ENCODE measurements at regions not wholly inside any gene's neighbourhood (a gene's known extent, or its start where the extent isn't known, plus 50 kb on each side); places are given as distances from the start of the nearest gene placed in this dataset.

- DNase-seq: no peak
Measured at GRCh38 chr2:126518196-126518595, 137.8 kb upstream of the GYPC start.

DNA sequence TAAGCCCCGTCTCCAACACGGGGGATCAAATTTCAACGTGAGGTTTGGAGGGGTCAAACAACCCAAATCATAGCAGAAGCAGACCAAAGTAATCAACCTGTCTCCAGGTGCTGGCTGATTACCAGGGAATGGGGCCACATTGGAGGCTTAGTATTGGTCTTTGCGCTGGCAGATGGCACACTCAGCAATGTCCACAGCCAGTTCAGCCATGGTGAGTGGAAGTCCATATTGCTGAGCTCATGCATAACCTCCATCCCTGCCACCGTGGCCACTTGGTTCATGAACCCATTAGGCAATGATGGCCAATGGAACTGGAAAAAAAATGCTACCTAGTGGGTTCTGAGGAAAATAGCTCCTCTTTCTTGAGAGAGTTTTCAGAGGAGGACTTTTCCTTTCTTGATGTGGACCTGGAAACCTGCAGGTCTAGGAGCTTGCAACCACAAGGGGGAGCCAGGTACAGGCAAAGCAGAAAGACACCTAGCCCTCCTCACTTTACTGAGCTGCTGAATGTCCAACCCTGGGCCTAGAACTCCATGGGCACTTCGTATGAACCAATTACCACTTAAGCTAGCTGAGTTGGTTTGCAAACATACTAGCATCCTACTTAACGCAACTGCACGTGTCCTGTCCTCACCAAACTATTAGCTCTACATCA is 128.0 kb upstream of the GYPC start:
- no peak for DNase-seq

- no peak for DNase-seq
Measured at GRCh38 chr2:126531029-126531428, 124.9 kb upstream of the GYPC start.

GRCh38 chr2:126534478-126534877 is 121.5 kb upstream of the GYPC start:
- no peak for DNase-seq

DNA sequence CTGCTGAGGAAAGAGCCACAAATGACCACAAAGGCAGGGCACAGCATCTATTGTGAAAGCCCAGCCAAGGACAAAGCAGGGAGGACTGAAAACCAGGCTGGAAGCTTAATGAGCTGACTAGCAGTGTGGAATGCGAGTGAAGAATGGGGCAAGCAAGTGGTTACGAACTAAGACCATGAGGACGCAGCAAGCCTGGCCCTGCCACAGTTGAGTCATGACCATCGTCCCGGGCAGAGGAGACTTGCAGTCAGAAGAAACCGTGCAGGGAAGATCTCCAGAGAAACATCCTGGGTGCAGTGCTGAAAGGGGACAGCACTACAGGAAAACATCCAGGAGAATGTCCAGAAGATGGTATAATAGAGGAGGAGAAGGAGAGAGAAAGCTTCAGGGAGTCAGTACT is 120.5 kb upstream of the GYPC start:
- no peak for DNase-seq

GRCh38 chr2:126536605-126537200 is 119.3 kb upstream of the GYPC start:
- DNase-seq: no peak

DNA sequence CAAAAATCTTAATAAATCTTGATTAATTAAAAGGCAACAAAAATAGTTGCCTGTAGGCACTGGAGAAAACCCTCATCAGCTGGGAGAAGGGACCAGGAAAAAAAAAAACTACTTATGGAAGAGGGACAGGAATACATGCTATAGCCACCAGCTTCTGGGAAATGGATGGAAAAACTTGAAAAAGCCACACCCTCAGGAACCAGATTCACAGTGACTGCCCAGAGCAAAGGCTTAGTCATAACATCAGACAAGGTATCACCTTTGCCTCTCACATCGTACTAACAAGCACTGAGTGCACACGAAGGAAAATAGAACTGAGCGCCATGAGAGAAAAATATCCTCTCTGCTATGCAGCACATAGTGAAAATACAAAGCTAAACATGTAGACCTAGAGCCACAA is 116.9 kb upstream of the GYPC start:
- DNase-seq: no peak

DNA sequence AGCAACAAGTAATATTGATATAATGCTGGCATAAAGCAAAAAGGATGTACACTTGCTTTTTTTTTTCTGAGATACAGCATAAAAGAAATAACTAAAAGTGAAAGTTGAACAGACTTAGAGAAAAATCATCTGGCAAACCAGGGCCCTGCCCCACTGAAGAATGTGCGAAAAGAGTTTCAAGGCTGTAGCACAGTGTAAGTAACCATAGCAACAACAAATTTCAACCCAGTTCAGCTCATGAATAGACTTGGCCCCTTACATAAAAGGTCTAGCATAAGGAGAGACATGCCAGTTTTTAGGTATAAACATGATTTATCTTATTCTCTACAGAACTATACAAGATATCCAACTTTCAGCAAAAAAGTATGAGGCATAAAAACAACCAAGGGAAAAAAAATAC is 113.7 kb upstream of the GYPC start:
- no peak for DNase-seq

GRCh38 chr2:126543081-126543480 is 112.9 kb upstream of the GYPC start:
- DNase-seq: no peak

- DNase-seq: no peak
Measured at GRCh38 chr2:126558029-126558428, 97.9 kb upstream of the GYPC start.

- no peak for DNase-seq
Measured at GRCh38 chr2:126568734-126569133, 87.2 kb upstream of the GYPC start.

DNA sequence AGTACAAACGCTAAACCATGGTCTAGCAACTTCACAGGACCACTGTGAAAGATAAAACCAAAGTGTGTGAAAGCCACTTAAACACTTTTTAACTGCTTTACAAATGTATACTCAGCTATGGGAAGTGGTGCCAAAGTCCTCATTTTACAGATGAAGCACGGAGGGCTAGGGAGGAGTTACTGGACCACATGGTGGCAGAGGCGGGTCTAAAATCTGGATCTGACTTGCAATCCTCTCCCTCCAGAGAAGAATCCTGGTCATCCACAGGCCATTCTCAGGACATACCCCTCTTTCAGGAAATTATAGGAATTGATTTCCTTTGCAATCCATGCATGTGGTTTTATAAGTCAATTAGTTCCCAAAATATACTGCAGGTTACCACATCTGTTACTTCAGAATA is 84.6 kb upstream of the GYPC start:
- DNase-seq: no peak

DNA sequence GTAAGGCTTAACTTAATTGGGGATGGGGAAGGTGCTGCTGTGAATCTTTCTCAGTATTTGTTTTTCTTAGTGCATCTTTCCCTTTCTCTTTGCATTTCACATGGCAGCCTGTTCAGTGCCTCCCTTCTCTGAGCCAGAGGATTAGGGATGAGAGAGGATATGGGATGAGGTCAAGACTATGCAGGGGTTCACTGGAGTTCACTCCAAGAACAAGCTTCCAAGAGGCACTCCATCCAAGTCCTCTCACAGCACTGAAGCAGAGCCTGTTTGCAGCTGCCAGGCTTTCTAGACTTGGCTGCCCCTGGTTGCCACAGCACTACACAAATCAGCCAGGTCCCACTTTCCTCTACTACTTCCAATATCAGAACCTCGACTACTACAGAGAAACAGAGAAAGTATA is 80.3 kb upstream of the GYPC start:
- DNase-seq: no peak

GRCh38 chr2:126579868-126580267 is 76.1 kb upstream of the GYPC start:
- DNase-seq: no peak

GRCh38 chr2:126586317-126586716 is 69.6 kb upstream of the GYPC start:
- no peak for DNase-seq

DNA sequence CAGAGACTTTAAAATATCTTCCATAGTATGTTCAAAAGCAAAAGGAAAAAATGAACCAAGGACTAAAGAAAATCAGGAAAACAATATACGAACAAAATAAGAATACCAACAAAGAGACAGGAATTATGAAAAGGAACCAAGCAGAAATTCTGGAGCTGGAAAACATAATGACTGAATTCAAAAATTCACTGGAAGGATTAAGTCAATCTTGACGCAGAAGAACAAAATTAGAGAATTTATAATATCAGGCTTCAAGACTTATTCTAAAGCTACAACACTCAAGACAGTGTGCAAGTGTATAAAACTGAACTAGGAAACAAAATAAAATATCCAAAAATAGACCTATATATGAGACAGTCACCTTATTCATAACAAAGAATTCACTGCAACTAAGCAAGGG is 56.9 kb upstream of the GYPC start:
- DNase-seq: no peak

- DNase-seq: no peak
Measured at GRCh38 chr2:126600742-126601141, 55.2 kb upstream of the GYPC start.

GRCh38 chr2:126602334-126602733 is 53.6 kb upstream of the GYPC start:
- DNase-seq: no peak
